Right lobe of liver (tissue), 4 donors: ENCODE measurements at regions not wholly inside any gene's neighbourhood (a gene's known extent, or its start where the extent isn't known, plus 50 kb on each side); places are given as distances from the start of the nearest gene placed in this dataset.

ENCODE experiments used
- POLR2A ChIP-seq: fragments of 450-650 bp; IDR thresholded peaks from one replicate; pipeline ENCODE4 v1.6.1; 2017; ENCODE audit warnings: antibody characterized with exemption, mild to moderate bottlenecking
- TF ChIP-seq, protein P1 (sequence below), 4 donors: fragments of 200-600 bp in 3 of 4; fragments of 450-650 bp in 1 of 4; IDR thresholded peaks; one replicate each; pipeline versions ENCODE4 v1.5.1 to v1.8.0; 2016 to 2022; ENCODE audit warnings: antibody characterized with exemption in 4 of 4, mild to moderate bottlenecking in 2 of 4
- donor health status: DM: no; HTN: no; CAD: no.
- donor health status: DM: no; HTN: no; CAD: no.
- donor health status: DM: no; HTN: yes; CAD: no.

- TF ChIP-seq, protein P1, sequence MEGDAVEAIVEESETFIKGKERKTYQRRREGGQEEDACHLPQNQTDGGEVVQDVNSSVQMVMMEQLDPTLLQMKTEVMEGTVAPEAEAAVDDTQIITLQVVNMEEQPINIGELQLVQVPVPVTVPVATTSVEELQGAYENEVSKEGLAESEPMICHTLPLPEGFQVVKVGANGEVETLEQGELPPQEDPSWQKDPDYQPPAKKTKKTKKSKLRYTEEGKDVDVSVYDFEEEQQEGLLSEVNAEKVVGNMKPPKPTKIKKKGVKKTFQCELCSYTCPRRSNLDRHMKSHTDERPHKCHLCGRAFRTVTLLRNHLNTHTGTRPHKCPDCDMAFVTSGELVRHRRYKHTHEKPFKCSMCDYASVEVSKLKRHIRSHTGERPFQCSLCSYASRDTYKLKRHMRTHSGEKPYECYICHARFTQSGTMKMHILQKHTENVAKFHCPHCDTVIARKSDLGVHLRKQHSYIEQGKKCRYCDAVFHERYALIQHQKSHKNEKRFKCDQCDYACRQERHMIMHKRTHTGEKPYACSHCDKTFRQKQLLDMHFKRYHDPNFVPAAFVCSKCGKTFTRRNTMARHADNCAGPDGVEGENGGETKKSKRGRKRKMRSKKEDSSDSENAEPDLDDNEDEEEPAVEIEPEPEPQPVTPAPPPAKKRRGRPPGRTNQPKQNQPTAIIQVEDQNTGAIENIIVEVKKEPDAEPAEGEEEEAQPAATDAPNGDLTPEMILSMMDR (IDR thresholded peaks at IDR 0.05), result no peak
- no peak for TF ChIP-seq POLR2A
Measured at GRCh38 chr7:12896316-12896715, 208.9 kb downstream of the ARL4A start.
